ENCODE measurements at regions not wholly inside any gene's neighbourhood (a gene's known extent, or its start where the extent isn't known, plus 50 kb on each side); places are given as distances from the start of the nearest gene placed in this dataset.

DNA sequence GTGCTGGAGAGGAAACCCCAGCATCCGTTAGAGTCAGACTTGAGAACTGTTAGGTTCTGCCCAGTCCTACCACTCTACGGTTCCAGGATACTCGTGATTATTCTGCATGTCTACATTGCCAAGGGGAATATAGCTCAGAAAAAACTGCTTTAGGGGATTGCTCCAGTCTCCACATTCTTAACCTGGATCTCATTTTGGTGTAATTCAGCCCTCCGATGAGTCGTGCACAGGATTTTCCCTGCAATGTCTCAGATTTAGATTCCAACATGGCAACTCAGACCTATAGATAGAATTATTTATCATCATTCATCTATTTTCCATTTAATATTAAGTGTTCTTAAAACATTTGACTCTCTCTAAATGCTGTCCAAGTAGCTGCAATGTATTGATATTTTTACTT, 121.1 kb upstream of the ZEB1 start:
- TF ChIP-seq CTCF (IDR thresholded peaks at IDR 0.05; ENCODE audit: poor library complexity) (no peak), EZH2 (IDR thresholded peaks at IDR 0.05; ENCODE audit: borderline replicate concordance) (no peak), EZH2phosphoT487 (IDR thresholded peaks at IDR 0.05; ENCODE audit: low read depth, severe bottlenecking, unreplicated experiment) (no peak)
